PC-9 (cell line): ENCODE measurements at regions not wholly inside any gene's neighbourhood (a gene's known extent, or its start where the extent isn't known, plus 50 kb on each side); places are given as distances from the start of the nearest gene placed in this dataset.

ENCODE experiments used
- BruUV-seq: library from RNA; stranded (reverse); fragments of 400-500 nt; replicated peaks from 2 replicates; lab custom pipeline; 2021; lab: Mats Ljungman, UMichigan
- CTCF ChIA-PET: fragments of 300-600 bp; sonication (Branson Sonifier 250); formaldehyde crosslinking; loops from one replicate; lab custom pipeline; 2022; ENCODE audit warnings: antibody characterized with exemption; lab: Charles Lee
- POLR2A ChIA-PET: fragments of 300-600 bp; sonication (Branson Sonifier 250); formaldehyde crosslinking; loops from one replicate; lab custom pipeline; 2022; ENCODE audit warnings: antibody characterized with exemption; ENCODE audit not compliant: unreplicated experiment; lab: Charles Lee
- DNase-seq, 2 experiments: peaks; one replicate each; pipeline versions ENCODE4 v3.0.0 to v3.0.0-alpha.2; 2015 to 2022; ENCODE audit warnings: mixed read lengths in 1 of 2
- H2AFZ ChIP-seq: fragments of 200-600 bp; sonication (generic); 2 replicates; pipeline ENCODE4 v1.8.1; 2017; ENCODE audit warnings: antibody characterized with exemption
- H3F3A ChIP-seq: fragments of 200-600 bp; sonication (generic); 2 replicates; pipeline ENCODE4 v1.8.1; 2017; ENCODE audit warnings: antibody characterized with exemption, mild to moderate bottlenecking, low read depth; ENCODE audit not compliant: insufficient read depth
- H3K27ac ChIP-seq: fragments of 200-600 bp; sonication (generic); 2 replicates; pipeline ENCODE4 v1.6.1; 2016; ENCODE audit warnings: mixed run types
- H3K27me3 ChIP-seq: fragments of 200-600 bp; sonication (generic); 2 replicates; pipeline ENCODE4 v1.6.1; 2016; ENCODE audit warnings: low read depth, mixed run types; ENCODE audit not compliant: insufficient read depth
- H3K36me3 ChIP-seq: fragments of 200-600 bp; sonication (generic); 2 replicates; pipeline ENCODE4 v1.6.1; 2016; ENCODE audit warnings: low read depth, mixed run types
- H3K4me1 ChIP-seq: fragments of 200-600 bp; sonication (generic); replicated peaks from 2 replicates; pipeline ENCODE4 v1.6.1; 2016; ENCODE audit warnings: mixed run types; ENCODE audit not compliant: insufficient read depth
- H3K4me2 ChIP-seq: fragments of 200-600 bp; sonication (generic); 2 replicates; pipeline ENCODE4 v1.6.1; 2017; ENCODE audit warnings: mixed run types
- H3K4me3 ChIP-seq: fragments of 200-600 bp; sonication (generic); 2 replicates; pipeline ENCODE4 v1.6.1; 2016; ENCODE audit warnings: mixed run types
- H3K79me2 ChIP-seq: fragments of 200-600 bp; sonication (generic); 2 replicates; pipeline ENCODE4 v1.6.1; 2017; ENCODE audit warnings: low read depth, mixed run types
- H3K9me2 ChIP-seq: fragments of 200-600 bp; sonication (generic); 2 replicates; pipeline ENCODE4 v1.8.1; 2017; ENCODE audit warnings: mild to moderate bottlenecking; ENCODE audit not compliant: insufficient read depth
- H3K9me3 ChIP-seq: fragments of 200-600 bp; sonication (generic); 2 replicates; pipeline ENCODE4 v1.8.1; 2016; ENCODE audit warnings: low read depth; ENCODE audit not compliant: insufficient read depth
- H4K20me1 ChIP-seq: fragments of 200-600 bp; sonication (generic); 2 replicates; pipeline ENCODE4 v1.8.1; 2017; ENCODE audit not compliant: insufficient read depth
- CTCF ChIP-seq: fragments of 200-600 bp; sonication (generic); conservative IDR thresholded peaks from 2 replicates; pipeline ENCODE4 v1.6.1; 2017; ENCODE audit warnings: mixed run types, antibody characterized with exemption, mild to moderate bottlenecking, moderate library complexity
- EZH2 ChIP-seq: fragments of 200-600 bp; sonication (generic); IDR thresholded peaks from 2 replicates; pipeline ENCODE4 v1.8.0; 2017; ENCODE audit warnings: antibody characterized with exemption, low read depth
- intact Hi-C: fragments of 100-400 bp; cut with micrococcal nuclease; formaldehyde crosslinking; loops from one replicate; pipeline ENCODE4 v1.10.0; 2022; ENCODE audit not compliant: unreplicated experiment

GRCh38 chr15:93294896-93295295, 205.9 kb upstream of the RGMA start:
- intact Hi-C loops = no loop called here
- POLR2A ChIA-PET = no interaction called here
- Histone ChIP-seq H3F3A (no peaks in the 10 kb centered on the region), H3K9me3 (peaks cover 3% of the 10 kb centered on the region; the same call in 1 of the 2 replicates), H3K4me3 (no peak overlapping the region), H3K79me2 (no peaks in the 10 kb centered on the region), H3K4me1 (no peaks in the 10 kb centered on the region), H3K27ac (no peak overlapping the region), H4K20me1 (no peaks in the 10 kb centered on the region; the same call in 1 of the 2 replicates), H3K9me2 (no peaks in the 10 kb centered on the region), H3K36me3 (no peaks in the 10 kb centered on the region), H3K27me3 (peaks cover 53% of the 10 kb centered on the region), H2AFZ (no peak overlapping the region), H3K4me2 (no peak overlapping the region)
- CTCF ChIA-PET = no interaction called here
- no TSS peak for BruUV-seq
- DNase-seq = no peak
- no peak for TF ChIP-seq CTCF
- no peak for TF ChIP-seq EZH2

GRCh38 chr15:93294066-93294465, 205.1 kb upstream of the RGMA start:
- no TSS peak for BruUV-seq
- no peaks in the 10 kb centered on the region for H3K36me3 ChIP-seq
- intact Hi-C loops = no loop called here
- no peak overlapping the region for H3K4me2 ChIP-seq
- H3K79me2 ChIP-seq = no peaks in the 10 kb centered on the region
- no peaks in the 10 kb centered on the region; the same call in 1 of the 2 replicates for H4K20me1 ChIP-seq
- peaks cover 52% of the 10 kb centered on the region for H3K27me3 ChIP-seq
- no peaks in the 10 kb centered on the region for H3K4me1 ChIP-seq
- POLR2A ChIA-PET = interaction anchor here (0.7 kb wide), 1 partner anchor 56 kb away, joined by 6 read pairs; no protein-coding TSS in a partner anchor
- no peak overlapping the region for H2AFZ ChIP-seq
- no peak for DNase-seq
- peaks cover 3% of the 10 kb centered on the region; the same call in 1 of the 2 replicates for H3K9me3 ChIP-seq
- no peaks in the 10 kb centered on the region for H3K9me2 ChIP-seq
- no peak overlapping the region for H3K4me3 ChIP-seq
- TF ChIP-seq EZH2 (no peak), CTCF (no peak)
- H3F3A ChIP-seq = no peaks in the 10 kb centered on the region
- H3K27ac ChIP-seq = no peak overlapping the region
- CTCF ChIA-PET = no interaction called here

GRCh38 chr15:93291380-93291779, 202.4 kb upstream of the RGMA start:
- Histone ChIP-seq H3K4me1 (no peaks in the 10 kb centered on the region), H3K4me2 (no peak overlapping the region), H3K36me3 (no peaks in the 10 kb centered on the region), H3K9me2 (no peaks in the 10 kb centered on the region), H4K20me1 (no peaks in the 10 kb centered on the region), H3K27me3 (peaks cover 66% of the 10 kb centered on the region), H2AFZ (no peak overlapping the region), H3K27ac (no peak overlapping the region), H3F3A (no peaks in the 10 kb centered on the region), H3K4me3 (no peak overlapping the region), H3K9me3 (peaks cover 3% of the 10 kb centered on the region; the same call in 1 of the 2 replicates), H3K79me2 (no peaks in the 10 kb centered on the region)
- intact Hi-C loops = no loop called here
- DNase-seq = no peak
- TF ChIP-seq CTCF = no peak
- no peak for TF ChIP-seq EZH2
- ChIA-PET CTCF (no interaction called here), POLR2A (no interaction called here)
- BruUV-seq = no TSS peak
